ENCODE measurements at regions not wholly inside any gene's neighbourhood (a gene's known extent, or its start where the extent isn't known, plus 50 kb on each side); places are given as distances from the start of the nearest gene placed in this dataset.

GRCh38 chr1:29532285-29532684 is 296.0 kb downstream of the PTPRU start:
- peaks cover 11% of the 10 kb centered on the region for H3K9me3 Mint-ChIP-seq
- H3K4me3 Mint-ChIP-seq = no peak overlapping the region
- H3K36me3 Mint-ChIP-seq (ENCODE audit: low read depth) = no peaks in the 10 kb centered on the region
- no peaks in the 10 kb centered on the region for H3K27me3 Mint-ChIP-seq
- ChIA-PET CTCF (no interaction called here), POLR2A (no interaction called here)
- H3K4me1 Mint-ChIP-seq = no peaks in the 10 kb centered on the region
- no peak overlapping the region for H3K27ac Mint-ChIP-seq
- DNase-seq = no peak

DNA sequence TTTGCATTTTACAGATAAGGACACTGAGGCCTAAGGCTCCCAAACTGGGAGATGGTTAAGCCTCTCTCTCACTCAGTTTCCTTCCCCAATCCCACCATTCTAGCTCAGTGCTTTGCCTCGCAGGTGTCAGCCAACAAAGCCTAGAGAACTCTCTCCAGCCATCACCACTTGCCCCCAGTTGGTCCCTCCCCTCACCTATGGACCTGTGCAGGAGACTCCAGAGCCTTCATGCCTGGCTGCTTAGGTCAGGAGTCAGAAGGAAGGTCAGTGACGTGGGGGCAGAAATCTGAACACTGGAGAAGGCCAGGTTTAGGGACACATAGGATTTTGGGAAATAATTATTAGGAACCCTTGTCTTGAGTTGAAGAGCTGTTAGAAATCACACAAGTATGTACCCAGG is 295.3 kb downstream of the PTPRU start:
- Mint-ChIP-seq H3K4me3 (no peak overlapping the region), H3K9me3 (peaks cover 11% of the 10 kb centered on the region), H3K27ac (no peak overlapping the region), H3K27me3 (peaks cover 4% of the 10 kb centered on the region), H3K36me3 (ENCODE audit: low read depth) (no peaks in the 10 kb centered on the region), H3K4me1 (no peaks in the 10 kb centered on the region)
- POLR2A ChIA-PET = no interaction called here
- no peak for DNase-seq
- CTCF ChIA-PET = no interaction called here

- H3K4me1 Mint-ChIP-seq = no peaks in the 10 kb centered on the region
- no peak overlapping the region for H3K4me3 Mint-ChIP-seq
- H3K27me3 Mint-ChIP-seq = peaks cover 4% of the 10 kb centered on the region
- no peak overlapping the region for H3K27ac Mint-ChIP-seq
- ChIA-PET CTCF (no interaction called here), POLR2A (no interaction called here)
- no peak for DNase-seq
- H3K36me3 Mint-ChIP-seq (ENCODE audit: low read depth) = no peaks in the 10 kb centered on the region
- H3K9me3 Mint-ChIP-seq = peaks cover 11% of the 10 kb centered on the region
These were observed 293.5 kb downstream of the PTPRU start for GRCh38 chr1:29529677-29530278.

GRCh38 chr1:29527314-29528004 is 291.1 kb downstream of the PTPRU start:
- CTCF ChIA-PET = no interaction called here

GRCh38 chr1:29525941-29526340 is 289.6 kb downstream of the PTPRU start:
- no peaks in the 10 kb centered on the region for H3K4me1 Mint-ChIP-seq
- ChIA-PET CTCF (no interaction called here), POLR2A (no interaction called here)
- H3K27ac Mint-ChIP-seq = no peak overlapping the region
- no peak overlapping the region for H3K4me3 Mint-ChIP-seq
- peaks cover 4% of the 10 kb centered on the region for H3K27me3 Mint-ChIP-seq
- H3K36me3 Mint-ChIP-seq (ENCODE audit: low read depth) = no peaks in the 10 kb centered on the region
- H3K9me3 Mint-ChIP-seq = peaks cover 11% of the 10 kb centered on the region
- peak; percentile 6 for DNase-seq

More at GRCh38 chr1:29527314-29528004, 291.1 kb downstream of the PTPRU start:
- Mint-ChIP-seq H3K36me3 (ENCODE audit: low read depth) (no peaks in the 10 kb centered on the region), H3K4me3 (no peak overlapping the region), H3K27me3 (peaks cover 4% of the 10 kb centered on the region), H3K9me3 (peaks cover 11% of the 10 kb centered on the region), H3K4me1 (no peaks in the 10 kb centered on the region), H3K27ac (no peak overlapping the region)
- POLR2A ChIA-PET = no interaction called here
- DNase-seq = no peak

- H3K4me1 Mint-ChIP-seq = no peaks in the 10 kb centered on the region
- H3K36me3 Mint-ChIP-seq (ENCODE audit: low read depth) = no peaks in the 10 kb centered on the region
- POLR2A ChIA-PET = no interaction called here
- H3K27ac Mint-ChIP-seq = no peak overlapping the region
- H3K4me3 Mint-ChIP-seq = no peak overlapping the region
- H3K27me3 Mint-ChIP-seq = peaks cover 5% of the 10 kb centered on the region
- peaks cover 6% of the 10 kb centered on the region for H3K9me3 Mint-ChIP-seq
- peak; percentile 9 for DNase-seq
- CTCF ChIA-PET = no interaction called here
These were observed 288.2 kb downstream of the PTPRU start for GRCh38 chr1:29524285-29525065.

- Mint-ChIP-seq H3K9me3 (peaks cover under 1% of the 10 kb centered on the region), H3K27me3 (peaks cover 5% of the 10 kb centered on the region), H3K27ac (no peak overlapping the region), H3K4me3 (no peak overlapping the region), H3K36me3 (ENCODE audit: low read depth) (no peaks in the 10 kb centered on the region), H3K4me1 (no peaks in the 10 kb centered on the region)
- peak; percentile 3 for DNase-seq
- POLR2A ChIA-PET = no interaction called here
- CTCF ChIA-PET = no interaction called here
These were observed 287.3 kb downstream of the PTPRU start for GRCh38 chr1:29523576-29523975.

DNA sequence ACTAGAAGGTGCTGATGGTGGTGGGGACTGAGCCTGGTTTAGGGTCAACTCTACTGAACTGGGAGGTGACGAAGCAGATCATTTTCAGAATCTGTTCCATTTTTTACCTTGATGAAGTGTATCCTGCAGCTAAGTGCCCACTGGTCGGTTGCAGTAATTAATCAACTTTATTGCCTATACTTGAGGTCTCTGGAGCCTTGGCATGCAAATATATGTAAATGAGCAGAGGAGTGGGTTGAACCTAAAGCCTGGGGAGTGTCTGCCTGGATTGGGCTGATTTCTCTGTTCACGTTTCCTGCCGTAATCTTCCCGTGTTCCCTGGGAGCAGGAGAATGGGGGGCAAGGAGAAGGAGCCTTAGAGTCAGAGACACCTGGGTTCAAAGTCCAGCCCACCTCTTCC is 286.8 kb downstream of the PTPRU start:
- Mint-ChIP-seq H3K4me3 (no peak overlapping the region), H3K36me3 (ENCODE audit: low read depth) (no peaks in the 10 kb centered on the region), H3K27ac (no peak overlapping the region), H3K4me1 (no peaks in the 10 kb centered on the region), H3K27me3 (peaks cover 5% of the 10 kb centered on the region), H3K9me3 (no peaks in the 10 kb centered on the region)
- CTCF ChIA-PET = no interaction called here
- DNase-seq = peak; percentile 10
- POLR2A ChIA-PET = no interaction called here

GRCh38 chr1:29521811-29522580 is 285.7 kb downstream of the PTPRU start:
- Mint-ChIP-seq H3K27me3 (peaks cover 4% of the 10 kb centered on the region), H3K9me3 (no peaks in the 10 kb centered on the region), H3K4me1 (no peaks in the 10 kb centered on the region), H3K36me3 (ENCODE audit: low read depth) (no peaks in the 10 kb centered on the region), H3K27ac (no peak overlapping the region), H3K4me3 (no peak overlapping the region)
- POLR2A ChIA-PET = no interaction called here
- CTCF ChIA-PET = no interaction called here
- peak; percentile 9 for DNase-seq

- Mint-ChIP-seq H3K27me3 (peaks cover 3% of the 10 kb centered on the region), H3K9me3 (no peaks in the 10 kb centered on the region), H3K4me3 (no peak overlapping the region), H3K4me1 (no peaks in the 10 kb centered on the region), H3K36me3 (ENCODE audit: low read depth) (no peaks in the 10 kb centered on the region), H3K27ac (no peak overlapping the region)
- no peak for DNase-seq
- ChIA-PET POLR2A (no interaction called here), CTCF (no interaction called here)
These were observed 285.1 kb downstream of the PTPRU start for GRCh38 chr1:29521438-29521715.

DNA sequence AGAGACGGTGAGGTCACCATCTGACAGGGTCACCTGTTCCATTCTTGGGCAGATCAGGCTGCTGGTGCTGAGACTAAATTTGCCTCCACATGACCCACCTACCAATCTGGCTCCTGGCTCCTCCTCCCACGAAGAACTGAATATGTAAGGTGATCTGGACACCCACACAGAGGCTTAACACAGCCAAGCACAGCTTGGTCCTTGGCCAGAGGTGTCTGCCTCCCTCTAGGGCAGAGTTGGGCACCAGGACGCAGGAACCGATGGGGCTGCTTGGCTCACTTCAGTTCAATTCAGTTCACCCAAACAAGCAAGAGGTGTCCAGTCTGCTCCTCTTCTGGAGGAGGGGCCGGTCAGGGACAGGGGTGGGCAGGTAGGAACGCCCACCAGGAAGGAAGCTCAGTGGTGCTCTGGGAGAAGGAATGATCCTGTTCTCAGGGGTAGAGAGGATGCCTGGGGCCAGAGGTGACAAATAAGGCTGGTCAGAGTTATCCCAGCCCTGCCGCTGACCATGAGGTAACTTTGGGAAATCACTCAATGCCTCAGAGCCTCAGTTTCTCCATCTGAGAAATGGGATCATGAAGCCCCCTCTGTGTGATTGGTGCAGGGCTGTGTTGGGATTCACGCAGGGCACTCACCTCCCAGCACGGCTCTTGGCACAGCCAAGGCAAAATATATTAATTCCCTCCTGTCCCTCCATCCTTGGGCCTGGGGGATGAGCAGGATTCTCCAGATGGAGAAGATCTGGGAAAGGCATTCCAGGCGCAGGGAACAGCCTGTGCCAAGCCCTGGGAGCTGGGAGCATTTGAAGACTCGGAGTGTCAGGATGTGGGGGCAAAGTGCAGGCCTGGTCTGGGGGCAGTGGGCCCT is 284.5 kb downstream of the PTPRU start:
- Mint-ChIP-seq H3K27me3 (peaks cover 3% of the 10 kb centered on the region), H3K4me3 (no peak overlapping the region), H3K27ac (no peak overlapping the region), H3K4me1 (no peaks in the 10 kb centered on the region), H3K36me3 (ENCODE audit: low read depth) (no peaks in the 10 kb centered on the region), H3K9me3 (no peaks in the 10 kb centered on the region)
- CTCF ChIA-PET = no interaction called here
- peak; percentile 7 for DNase-seq
- POLR2A ChIA-PET = no interaction called here

- H3K4me1 Mint-ChIP-seq = no peaks in the 10 kb centered on the region
- H3K27ac Mint-ChIP-seq = no peak overlapping the region
- POLR2A ChIA-PET = no interaction called here
- H3K9me3 Mint-ChIP-seq = no peaks in the 10 kb centered on the region
- CTCF ChIA-PET = no interaction called here
- H3K27me3 Mint-ChIP-seq = peaks cover 3% of the 10 kb centered on the region
- no peaks in the 10 kb centered on the region for H3K36me3 Mint-ChIP-seq (ENCODE audit: low read depth)
- H3K4me3 Mint-ChIP-seq = no peak overlapping the region
- DNase-seq = peak; percentile 8
These were observed 283.4 kb downstream of the PTPRU start for GRCh38 chr1:29519788-29520110.
